ENCODE measurements at regions not wholly inside any gene's neighbourhood (a gene's known extent, or its start where the extent isn't known, plus 50 kb on each side); places are given as distances from the start of the nearest gene placed in this dataset.

GRCh38 chr4:182143822-182144625 lies 99.2 kb upstream of the TENM3 start:
- DNase-seq (ENCODE audit: low spot score) = no peak

- DNase-seq (ENCODE audit: low spot score) = no peak
These were observed 98.4 kb upstream of the TENM3 start for GRCh38 chr4:182144626-182145333.

DNA sequence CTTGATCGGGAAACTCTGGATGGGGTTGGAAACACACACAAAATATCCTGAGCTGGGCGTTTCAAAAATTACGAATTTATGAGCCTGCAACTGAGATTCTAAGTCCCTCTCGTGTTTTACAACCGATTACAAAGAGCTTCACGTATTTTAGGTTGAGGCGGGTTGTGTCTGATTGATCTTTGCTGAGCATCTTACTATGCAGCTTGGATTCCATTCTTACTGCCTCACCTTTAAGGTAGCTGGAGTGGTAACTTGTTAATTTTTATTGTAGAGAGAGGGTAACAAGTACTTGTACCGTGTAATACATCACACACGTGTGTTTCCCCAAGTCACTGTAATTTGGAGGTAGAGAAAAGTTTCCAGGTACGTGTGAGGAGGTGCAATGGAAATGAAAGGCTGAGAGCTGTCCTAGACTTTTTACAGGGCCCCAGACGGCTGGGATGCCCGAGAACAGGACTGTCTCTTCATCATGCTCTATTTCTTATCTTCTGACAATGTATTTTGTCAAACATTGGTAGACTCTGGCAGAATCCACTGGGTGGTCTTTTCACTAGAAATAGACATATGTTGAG lies 97.8 kb upstream of the TENM3 start:
- no peak for DNase-seq (ENCODE audit: low spot score)

DNA sequence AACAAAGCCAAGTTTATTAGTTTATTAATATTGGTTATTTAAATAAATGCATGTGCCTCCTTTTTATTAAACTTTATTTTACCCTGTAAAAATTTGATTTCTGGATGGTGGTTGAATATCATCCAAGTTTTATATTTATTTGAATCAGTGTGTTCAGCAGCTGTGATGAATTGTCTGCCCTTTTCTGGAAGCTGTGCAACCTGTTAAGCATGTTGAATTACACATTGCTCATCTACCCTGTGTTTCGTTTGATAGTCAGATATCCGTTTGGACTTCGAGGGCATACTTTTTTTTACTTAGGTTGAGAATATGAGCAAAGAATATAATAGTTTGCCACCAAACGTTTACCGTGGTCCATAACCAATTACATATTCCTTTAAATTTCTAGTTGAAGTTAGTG lies 95.8 kb upstream of the TENM3 start:
- no peak for DNase-seq (ENCODE audit: low spot score)

DNA sequence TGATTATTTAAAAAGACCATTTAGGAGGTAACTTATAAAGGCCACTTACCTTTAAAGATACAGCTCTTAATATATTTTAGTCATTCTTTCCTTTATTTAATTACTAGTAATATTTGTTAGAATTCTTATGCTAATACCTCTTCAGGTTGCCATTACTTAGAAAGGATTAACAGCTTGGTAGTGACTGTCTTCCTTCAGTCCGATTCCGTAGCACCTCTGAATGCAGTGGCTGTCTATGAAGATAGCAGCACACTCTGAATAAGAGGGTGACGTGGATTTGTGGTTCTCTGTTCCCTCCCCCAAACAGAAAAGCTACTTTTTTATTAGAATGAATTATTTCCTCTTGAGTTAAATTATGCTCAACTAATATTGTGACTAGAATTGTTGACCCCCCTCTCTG lies 92.6 kb upstream of the TENM3 start:
- no peak for DNase-seq (ENCODE audit: low spot score)

- no peak for DNase-seq (ENCODE audit: low spot score)
These were observed 87.4 kb upstream of the TENM3 start for GRCh38 chr4:182155806-182156205.

- no peak for DNase-seq (ENCODE audit: low spot score)
These were observed 80.0 kb upstream of the TENM3 start for GRCh38 chr4:182163180-182163579.

- no peak for DNase-seq (ENCODE audit: low spot score)
These were observed 73.6 kb upstream of the TENM3 start for GRCh38 chr4:182169572-182169971.

DNA sequence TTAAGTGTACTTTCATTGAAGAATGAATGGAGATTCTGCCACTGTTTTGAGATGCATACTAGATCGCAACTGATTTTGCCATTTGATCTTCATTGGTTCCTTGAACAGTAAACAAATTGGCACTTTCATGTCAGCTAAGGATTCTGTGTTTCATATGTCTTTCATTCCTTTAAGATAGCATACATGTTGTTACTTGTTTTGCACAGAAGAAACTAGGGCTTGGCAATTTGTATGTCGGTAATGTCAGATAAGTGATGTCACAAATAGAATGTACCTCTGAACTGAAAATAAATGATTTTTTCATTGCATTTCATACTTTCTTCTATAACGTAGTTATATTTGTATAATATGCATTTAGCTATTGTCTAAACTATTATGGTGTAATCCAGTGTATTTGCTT lies 73.2 kb upstream of the TENM3 start:
- DNase-seq (ENCODE audit: low spot score) = no peak

DNA sequence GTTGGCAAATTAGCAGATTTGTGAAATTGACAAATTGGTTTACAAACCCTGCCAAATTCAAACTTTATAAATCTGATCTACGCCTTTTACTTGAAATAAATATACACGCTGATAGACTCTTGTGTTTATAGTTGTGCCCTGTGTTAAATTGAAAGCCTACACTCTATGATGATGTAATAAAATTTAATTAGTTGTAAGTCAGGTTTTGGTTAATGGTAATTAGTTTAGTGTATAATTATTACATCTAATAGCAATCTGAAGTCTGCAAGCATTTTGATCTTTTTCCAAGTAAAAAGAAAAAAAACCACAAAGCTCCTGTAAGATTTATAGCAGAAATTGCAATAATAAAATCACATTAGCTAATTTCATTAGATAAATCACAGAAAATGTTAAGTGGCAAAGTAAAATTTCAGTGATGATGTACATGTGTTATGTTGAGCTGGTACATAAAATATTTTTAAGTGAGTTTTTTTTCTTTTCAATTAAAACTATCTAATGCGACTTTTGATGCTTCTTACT lies 72.7 kb upstream of the TENM3 start:
- DNase-seq (ENCODE audit: low spot score) = no peak

DNA sequence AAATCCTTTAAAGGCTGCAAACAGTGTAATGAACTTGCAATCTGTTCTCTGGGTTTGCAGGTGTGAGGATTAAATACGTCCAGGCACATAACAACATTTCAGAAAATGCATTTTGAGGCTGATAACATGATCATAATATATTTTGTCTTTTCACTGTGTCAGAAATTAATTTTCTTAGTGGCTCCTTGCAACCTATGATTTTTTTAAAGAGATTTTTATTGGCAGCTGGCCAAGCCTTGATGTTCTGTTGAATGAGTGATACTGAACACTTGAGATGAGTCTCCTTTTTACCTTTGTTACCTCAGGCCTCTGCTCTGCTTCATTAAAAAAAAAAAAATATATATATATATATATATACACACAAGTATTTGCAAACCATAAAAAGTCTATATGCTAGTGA lies 68.2 kb upstream of the TENM3 start:
- no peak for DNase-seq (ENCODE audit: low spot score)

- DNase-seq (ENCODE audit: low spot score) = no peak
These were observed 67.2 kb upstream of the TENM3 start for GRCh38 chr4:182175788-182176519.

- no peak for DNase-seq (ENCODE audit: low spot score)
These were observed 66.0 kb upstream of the TENM3 start for GRCh38 chr4:182177166-182177565.

DNA sequence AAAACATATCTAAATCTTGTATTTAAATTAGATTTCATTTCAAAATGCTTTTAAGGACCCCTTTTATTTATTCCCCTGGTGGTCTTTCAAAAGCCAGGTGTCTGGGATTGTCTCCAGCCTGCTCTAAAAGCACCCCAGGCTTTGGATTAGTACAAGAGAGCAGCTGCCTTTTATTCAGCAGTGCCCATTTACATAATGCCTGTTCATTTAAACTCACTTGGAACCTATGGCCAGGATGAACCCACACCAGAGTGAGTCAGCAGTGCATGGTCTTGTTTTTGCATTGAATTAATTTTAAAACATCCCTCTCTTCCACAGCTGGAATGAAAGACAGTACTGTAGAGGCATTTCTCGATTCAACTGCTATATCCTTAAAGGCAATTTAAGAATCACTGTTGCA lies 64.1 kb upstream of the TENM3 start:
- DNase-seq (ENCODE audit: low spot score) = no peak

DNA sequence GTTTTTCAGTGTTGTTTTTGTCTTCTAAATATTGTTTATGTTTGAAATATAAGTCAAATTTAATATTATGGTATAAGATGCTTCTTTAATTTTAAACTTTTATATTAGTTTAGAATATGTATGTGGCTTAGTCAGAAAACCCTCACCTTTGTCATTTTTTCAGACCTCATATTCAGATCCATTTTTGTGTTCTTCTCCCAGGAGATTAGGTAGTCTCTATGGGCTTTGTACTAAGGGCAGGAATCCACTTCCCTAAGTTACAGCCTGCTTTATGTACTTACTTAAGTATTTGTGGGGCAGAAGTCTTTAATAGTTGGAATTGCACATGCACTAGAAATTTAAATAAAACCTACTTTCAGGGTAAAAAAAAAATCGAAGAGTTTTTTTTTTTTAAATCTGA lies 63.5 kb upstream of the TENM3 start:
- DNase-seq (ENCODE audit: low spot score) = no peak

- no peak for DNase-seq (ENCODE audit: low spot score)
These were observed 57.7 kb upstream of the TENM3 start for GRCh38 chr4:182185491-182185890.

DNA sequence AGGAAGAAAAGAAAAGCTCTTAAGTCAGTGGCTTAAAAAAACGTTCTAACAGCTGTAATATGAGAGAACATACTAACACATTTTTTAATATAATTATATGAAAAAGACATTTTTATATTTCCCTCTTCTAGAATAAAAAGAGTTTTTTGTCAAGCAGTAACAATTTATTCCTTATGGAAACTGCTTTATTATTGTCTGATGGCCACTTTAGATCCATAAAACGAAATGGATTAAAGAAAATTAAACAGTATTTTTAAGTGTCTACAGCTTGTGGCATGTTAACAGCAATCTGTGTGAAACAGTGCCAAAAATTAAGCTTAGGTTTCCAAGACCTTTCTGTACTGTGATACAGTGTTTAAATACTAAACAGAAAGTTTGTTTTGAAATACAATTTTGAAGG lies 55.5 kb upstream of the TENM3 start:
- DNase-seq (ENCODE audit: low spot score) = no peak

DNA sequence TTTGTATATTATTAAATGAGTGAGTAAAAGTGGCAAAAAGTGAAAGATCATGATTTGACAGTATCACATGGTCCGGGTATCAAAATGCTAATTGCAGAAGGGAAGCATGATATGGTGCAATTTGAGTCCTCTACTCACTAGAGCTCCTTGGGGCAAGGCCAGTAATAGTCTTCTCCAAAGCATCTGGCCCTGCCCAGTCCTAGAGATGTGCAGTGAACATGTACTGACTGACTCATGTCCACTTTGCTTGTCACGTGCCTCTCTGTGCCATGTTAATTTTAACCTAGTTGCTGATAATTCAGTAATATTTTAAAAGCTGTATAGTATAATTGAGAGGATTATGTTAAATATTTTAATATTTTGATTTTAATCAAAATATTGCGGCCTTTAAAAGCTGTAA lies 54.6 kb upstream of the TENM3 start:
- no peak for DNase-seq (ENCODE audit: low spot score)

- no peak for DNase-seq (ENCODE audit: low spot score)
These were observed 53.9 kb upstream of the TENM3 start for GRCh38 chr4:182189103-182189878.

DNA sequence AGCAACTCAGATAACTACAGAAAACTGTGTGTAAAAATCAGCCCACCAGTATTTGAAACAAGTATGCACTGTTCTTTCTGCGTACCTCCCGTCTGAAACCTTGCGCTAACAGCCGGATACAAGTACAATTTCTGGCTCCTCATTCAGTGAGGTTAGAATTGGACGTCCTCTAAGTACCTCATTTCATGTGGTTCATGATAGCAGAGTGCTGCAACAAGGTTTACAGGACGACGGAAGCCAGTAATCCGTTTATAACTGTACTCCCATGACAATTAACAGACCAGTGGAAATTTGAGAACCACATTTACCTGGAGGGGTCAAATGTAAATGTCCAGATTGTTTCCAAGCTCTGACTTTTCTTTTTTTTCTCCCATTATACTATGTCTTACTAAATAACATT lies 52.9 kb upstream of the TENM3 start:
- DNase-seq (ENCODE audit: low spot score) = no peak

DNA sequence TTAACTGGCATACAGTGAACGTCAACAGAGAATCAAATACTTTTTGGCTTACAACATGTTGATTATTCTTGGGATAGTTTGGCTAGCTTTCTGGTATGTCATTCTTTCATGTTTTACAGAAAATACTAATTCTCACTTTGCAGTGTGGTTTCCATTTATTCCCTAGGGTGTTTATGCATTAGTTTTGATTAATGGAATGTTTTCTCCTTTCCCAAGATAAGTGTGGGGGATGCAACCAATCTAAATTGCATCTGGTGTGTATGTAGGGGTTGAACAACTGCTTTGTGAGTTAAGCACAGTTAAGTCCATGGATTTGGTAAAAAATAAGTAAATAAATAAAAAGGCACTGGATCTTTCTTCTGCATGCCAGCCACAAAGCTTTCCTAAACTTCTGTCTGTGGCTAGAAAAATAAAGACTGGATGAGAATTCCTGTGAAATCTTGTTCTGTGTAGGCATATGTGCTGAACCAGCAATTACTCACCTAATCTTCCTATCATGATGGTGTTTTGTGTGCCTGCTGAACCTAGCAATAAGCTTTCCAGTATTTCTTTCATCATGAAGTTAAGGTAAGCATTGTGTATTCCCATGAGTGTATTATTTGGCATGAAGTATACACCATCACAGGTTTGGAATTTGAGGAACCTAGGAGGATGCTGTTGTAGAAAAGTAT lies 50.6 kb upstream of the TENM3 start:
- no peak for DNase-seq (ENCODE audit: low spot score)
